ENCODE measurements at regions not wholly inside any gene's neighbourhood (a gene's known extent, or its start where the extent isn't known, plus 50 kb on each side); places are given as distances from the start of the nearest gene placed in this dataset.
"Not testable (repeated sequence)": the region's sequence is repeated elsewhere in the genome, so short reads cannot be mapped to it uniquely, and the experiment has no call there.

DNA sequence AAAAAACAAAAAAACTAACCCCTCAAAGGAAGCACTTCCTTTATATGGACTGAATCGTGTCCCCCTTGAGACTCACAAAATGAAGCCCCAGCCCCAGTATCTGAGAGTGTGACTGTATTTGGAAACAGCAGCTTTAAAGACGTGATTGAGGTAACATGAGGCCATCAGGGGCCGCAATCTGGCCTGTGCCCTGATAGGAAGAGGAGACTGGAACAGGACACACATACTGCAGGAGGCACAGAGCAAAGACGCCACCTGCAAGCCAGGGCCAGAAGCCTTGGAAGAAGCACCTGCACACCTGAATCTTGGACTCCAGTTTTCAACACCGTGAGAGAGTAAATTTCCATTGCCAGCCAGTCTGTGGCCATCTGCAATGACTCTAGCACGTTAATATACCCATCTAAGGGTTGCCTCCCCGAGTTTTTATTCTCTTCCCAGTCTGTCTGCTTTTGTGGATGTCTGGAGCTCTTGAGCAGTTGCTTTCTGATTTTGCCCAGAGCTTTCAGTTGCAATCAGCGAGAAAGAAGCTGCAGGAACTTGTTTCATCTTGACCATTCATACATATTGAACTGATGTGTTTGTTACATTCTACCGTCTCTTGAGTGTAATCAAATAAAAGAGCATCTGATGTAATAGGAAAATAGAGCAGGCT, 775.8 kb upstream of the TPTE start:
- not testable (repeated sequence) for DNase-seq (ENCODE audit: low spot score)

DNA sequence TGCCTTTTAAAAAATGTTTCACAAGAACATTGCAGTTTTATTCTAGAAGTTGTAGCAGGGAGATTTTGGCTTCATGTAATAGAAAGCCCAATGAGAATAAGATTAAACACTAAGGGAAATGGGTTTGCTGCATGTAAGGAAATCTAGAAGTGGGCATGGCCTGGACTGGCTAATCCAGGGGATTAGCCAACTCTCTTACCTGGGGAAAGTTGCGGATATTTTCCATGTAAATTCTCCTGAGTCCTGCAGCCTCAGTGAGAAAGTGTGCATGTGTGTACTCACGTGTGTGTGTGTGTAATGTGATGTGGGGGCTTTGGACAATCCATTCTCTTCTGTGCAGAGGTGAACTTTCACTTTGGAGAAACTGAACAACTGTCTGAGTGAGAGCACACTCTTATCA, 775.1 kb upstream of the TPTE start:
- DNase-seq (ENCODE audit: low spot score) = not testable (repeated sequence)

DNA sequence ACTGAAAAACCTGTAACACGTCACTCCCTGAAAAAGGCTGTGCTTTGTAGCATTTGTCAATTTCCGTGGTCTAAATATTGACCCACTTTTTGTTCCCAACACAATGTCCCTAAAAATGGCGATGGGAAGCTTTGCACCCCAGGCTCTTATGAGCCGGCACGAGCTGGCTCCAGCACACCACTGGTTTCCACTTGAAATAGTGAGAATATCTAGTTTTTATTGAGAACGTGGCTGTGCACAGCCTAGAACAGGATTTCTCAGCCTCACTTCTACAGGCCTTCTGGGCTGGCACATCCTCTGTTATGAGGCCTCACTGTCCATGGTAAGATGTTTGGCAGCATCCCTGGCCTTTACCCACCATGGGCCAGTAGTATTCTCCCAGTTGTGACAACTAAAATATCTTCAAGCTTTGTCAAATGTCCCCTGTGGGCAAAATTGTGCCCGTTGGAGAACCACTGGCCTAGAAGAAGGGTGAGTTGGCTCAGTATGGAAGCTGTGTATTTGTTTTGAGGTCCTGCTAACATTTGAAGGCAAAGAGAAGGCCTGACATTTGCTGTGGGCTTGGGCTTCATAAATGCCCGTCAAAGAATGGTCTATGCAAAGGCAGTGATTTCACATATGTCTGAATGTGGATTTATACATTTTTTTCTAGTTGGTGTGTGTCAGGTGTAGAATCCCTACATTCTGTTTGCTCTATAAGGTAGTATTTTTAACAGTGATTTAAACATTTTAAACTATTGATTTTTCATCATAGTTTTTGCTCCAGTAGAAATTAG, 774.4 kb upstream of the TPTE start:
- not testable (repeated sequence) for DNase-seq (ENCODE audit: low spot score)

DNA sequence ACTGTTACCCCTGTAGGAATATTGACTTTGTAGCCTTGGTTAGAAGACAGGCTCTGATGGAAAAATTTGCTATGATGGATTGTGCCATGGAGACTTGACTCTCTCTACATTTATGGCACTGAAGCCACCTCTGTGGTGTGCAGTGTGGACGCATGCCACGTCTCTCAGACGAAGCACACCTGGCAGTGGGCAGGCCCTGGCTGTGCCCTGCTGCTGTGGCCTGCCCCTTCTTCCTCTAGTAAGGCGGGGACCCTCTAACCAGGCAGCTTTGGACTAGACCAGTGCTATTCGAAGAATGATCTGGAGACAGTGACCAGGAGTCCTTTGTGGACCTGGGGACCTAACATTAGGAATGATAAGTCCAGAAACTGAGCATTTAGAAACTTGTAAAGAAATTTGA, 773.5 kb upstream of the TPTE start:
- not testable (repeated sequence) for DNase-seq (ENCODE audit: low spot score)

DNA sequence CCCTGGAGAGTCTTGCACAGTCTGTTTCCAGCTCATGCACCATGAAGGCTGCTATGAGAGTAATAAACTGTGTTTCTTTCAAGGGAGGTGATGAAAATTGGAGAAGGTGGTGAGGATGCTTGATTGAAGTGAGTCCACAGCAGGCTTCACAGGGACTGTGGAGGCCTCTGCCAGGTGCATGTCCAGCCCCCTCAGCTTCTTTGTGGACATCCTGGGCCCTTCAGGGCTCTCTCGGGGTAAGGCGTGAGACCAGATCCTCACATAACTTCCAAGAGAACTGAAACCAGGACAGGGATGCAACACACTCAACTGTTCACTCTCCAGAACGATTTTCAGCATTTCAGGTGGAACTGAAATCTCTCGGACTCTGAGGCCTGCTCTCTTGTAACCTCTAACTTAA, 772.9 kb upstream of the TPTE start:
- DNase-seq (ENCODE audit: low spot score) = not testable (repeated sequence)

DNA sequence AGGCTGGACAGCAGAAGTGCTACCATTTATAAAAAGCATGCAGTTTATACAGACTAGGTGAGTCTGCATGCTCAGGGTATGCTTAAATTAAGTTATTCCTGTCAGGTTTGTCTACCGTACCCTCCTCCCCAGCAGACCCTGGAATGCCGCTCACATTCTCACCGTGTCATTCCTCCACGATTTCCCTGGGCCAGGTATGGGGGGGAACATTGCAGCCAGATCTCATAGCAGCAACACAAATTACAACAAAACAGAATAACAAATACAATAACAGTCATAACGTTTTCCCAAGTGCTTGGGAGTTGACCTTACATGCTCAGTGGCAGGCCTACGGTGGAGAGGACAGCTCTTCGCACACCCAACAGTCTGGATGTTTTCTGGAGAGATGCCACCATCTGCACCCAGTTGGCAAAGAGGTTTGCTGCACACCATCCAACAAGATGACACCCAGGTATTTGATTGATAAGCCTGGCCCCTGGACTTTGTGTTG, 771.6 kb upstream of the TPTE start:
- not testable (repeated sequence) for DNase-seq (ENCODE audit: low spot score)

DNA sequence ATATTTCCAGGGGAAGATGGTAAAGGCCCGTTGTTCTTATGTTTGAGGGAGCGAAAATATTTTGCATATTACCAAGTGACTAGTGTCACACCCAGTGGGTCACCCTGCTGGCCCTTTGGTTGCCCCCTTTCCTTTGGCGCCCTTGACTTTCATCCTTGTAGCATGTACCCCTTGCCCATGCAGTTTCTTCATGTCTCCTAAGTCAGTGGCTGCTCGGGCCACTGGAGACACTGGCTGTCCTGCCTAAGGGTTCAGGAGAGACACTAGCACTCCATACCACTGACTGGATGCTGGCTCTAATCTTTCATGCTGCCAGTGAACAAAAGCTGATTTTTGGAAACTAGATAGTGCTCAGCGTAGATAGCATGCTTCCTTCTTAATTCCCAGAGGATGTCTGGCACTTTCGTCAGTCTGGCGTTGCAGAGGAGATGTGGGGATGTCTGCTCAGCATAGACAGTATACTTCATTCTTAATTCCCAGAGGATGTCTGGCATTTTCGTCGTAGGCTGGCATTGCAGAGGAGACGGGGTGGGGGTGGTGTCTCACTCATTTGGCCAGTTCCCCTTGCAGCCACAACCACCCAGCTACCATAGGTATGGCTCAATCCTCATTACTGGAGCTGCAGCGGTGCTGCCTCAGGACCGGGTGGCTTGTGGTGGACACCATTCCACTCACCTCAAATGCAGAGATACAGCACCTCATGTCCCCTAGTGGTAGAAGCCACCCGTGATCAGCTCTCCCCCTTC, 770.9 kb upstream of the TPTE start:
- DNase-seq (ENCODE audit: low spot score) = no peak

DNA sequence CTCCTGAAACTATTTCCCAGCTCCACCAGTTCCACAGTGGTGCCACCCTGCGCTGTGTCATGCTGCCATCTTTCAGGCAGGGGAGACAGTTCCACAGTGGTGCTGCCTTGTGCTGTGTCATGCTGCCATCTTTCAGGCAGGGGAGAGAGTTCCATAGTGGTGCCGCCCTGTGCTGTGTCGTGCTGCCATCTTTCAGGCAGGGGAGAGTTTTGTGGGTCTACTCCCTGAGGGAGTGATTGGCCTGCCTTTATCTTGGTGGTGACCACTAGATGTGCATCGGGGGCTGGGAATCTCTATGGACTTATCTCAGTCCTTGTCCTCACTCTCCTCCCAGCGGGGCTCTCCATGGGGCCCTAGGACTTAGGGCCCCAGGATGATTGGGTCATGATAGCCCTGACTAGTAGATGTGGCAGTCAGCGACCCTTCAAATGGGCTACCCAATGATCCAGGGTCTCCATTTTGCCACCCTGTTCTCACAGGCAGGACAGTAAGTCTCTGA, 770.2 kb upstream of the TPTE start:
- DNase-seq (ENCODE audit: low spot score) = not testable (repeated sequence)

DNA sequence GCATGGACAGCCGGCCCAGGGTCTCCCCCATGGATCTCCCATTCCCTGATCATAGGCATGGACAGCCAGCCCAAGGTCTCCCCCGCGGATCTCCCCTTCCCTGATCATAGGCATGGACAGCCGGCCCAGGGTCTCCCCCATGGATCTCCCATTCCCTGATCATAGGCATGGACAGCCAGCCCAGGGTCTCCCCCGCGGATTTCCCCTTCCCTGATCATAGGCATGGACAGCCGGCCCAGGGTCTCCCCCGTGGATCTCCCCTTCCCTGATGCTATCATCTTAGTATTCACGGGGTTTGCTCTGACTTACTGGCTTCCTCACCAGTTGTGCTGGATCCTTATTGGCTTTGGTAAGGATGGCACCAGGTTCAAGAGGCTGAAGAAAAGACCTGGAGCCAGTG, 769.4 kb upstream of the TPTE start:
- DNase-seq (ENCODE audit: low spot score) = not testable (repeated sequence)

DNA sequence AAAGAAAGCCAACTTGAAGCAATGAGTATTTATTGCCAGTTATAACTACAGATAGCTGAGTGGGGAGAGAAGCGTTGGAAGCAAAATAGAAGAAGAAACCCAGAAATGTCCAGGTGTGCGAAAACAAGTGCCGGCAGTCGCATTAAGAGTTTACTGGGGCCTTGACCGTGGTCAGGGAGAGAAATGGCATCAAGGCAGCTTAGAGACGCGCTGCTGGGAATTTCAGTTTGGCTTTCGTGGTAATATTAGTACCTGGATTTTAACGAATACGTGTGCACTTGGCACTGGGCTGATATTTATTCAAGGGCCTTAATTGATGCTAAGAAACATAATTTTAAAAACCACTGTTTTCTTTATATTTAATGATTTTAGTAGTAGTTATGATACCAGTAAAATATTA, 767.9 kb upstream of the TPTE start:
- DNase-seq (ENCODE audit: low spot score) = not testable (repeated sequence)

DNA sequence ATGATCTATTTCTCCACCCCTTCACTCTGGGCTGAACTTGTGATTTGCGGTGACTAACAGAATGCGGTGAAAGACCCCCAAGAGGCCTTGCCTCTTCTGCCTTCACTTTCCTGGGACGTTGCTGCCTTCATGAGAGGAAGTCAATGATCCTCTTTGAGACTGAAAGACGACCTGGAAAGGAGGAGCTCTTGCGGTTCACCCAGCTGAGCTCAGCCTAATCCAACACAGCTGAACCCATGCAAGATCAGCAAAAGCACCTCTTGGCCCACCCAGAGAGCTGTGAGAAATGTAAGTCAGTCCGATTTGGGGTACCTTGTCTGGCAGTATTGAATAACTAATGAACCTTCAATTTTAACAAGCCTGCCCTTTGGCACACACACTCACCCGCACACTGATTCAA, 767.4 kb upstream of the TPTE start:
- no peak for DNase-seq (ENCODE audit: low spot score)

DNA sequence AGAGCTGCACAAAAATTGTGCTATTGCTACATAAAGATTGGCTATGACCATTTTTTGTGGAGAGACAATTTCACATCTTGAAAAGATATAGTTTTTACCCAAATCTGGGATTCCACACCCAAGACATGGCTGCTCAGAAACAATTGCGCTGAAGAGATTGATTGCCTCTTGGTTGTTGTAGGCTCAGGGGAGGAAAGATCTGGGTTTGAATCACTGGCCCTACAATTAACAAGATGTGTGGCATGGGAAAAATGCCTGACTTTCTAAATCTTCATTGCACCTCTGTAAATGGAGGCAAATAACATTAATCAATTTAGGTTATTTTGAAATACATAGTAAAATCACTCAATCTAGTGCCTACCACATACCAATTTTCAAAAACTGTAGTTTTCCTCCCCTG, 766.9 kb upstream of the TPTE start:
- not testable (repeated sequence) for DNase-seq (ENCODE audit: low spot score)

DNA sequence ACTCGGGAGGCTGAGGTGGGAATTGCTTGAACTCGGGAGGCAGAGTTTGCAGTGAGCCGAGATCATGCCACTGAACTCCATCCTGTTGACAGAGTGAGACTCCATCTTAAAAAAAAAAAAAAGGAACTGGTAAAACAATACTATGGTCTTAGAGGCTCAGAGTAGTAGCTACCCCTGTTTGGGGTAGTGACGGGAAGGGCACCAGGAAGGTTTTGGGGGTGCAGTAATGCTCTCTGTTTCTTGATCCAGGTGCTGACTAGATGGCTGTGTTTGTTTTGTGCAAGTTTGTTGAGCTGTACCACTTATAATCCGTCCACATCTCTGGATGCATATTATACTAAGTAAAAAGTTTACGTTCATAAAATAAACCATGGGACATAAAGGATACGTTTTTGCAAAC, 765.8 kb upstream of the TPTE start:
- no peak for DNase-seq (ENCODE audit: low spot score)

DNA sequence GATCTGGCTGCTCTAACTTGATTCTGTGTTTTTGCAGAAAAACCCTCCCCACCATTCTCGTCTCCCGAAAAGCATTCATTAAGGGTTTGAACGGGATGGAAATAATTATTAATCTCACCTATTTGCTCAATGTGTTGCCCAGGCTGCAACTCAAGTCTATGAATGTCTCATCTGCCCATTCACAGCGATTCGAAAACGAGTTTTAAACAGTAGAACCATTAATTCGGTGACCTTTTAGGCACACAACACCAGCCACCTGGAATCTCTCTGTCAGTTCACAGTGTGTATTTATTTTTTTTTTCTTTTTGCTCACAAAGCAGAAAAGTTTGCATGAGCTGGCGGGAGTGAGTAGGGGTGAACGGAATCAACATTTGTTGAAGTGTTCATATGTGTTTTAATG, 764.7 kb upstream of the TPTE start:
- DNase-seq (ENCODE audit: low spot score) = no peak

DNA sequence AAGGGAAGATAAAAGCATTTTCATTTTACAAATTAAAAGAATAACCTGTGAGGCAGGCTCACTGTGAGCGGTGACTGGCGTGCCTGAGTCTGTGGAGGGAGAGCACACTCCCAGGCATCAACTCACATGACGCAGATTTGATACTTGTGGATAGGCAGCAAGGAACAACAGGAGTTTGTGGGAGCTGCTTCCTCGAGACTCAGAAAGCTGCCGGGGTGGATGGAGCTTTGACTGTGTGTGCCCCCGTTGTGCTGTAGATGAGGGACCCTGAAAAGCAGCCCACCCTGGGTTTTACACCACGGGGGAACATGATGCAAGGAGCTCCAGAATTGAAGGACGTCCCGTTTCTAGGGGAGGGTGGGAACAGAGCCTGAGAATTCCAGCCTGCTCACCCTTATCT, 764.3 kb upstream of the TPTE start:
- not testable (repeated sequence) for DNase-seq (ENCODE audit: low spot score)

DNA sequence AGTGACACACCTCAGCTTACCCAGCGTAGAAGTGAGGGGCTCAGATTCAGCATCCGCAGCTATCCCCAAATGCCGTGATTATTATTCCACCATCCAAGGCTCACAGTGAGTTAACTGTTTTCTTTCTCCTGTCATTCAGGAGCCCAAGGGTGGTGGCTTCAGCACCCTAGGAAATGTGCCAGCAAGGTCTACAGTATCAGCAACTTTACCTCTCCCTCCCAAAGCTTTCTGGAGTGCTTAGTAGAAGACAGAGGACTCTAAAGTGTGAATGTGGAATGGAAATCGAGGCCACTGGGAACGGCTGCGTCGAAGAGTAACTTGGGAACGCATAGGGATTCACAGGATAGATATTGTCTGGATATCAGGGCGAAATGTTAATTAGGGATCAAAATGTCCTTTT, 763.8 kb upstream of the TPTE start:
- DNase-seq (ENCODE audit: low spot score) = not testable (repeated sequence)

DNA sequence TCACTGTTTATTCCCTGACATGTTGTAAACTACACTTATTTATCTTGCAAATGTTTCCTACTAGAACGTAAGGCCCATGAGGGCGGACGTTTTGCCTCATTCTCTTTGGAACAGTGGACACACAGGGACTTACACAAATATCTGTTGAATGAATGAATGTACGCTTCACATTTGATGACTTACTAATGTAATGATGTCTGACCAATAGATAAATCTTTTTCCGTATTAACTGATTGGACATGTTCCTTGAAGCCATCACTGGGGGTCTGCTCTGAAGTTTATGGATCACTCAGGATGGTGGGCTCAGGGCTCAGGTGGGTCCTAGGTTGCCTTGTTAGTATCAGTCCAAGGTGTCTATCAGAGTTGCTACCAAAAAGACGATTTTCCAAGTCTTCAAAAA, 763.2 kb upstream of the TPTE start:
- no peak for DNase-seq (ENCODE audit: low spot score)

DNA sequence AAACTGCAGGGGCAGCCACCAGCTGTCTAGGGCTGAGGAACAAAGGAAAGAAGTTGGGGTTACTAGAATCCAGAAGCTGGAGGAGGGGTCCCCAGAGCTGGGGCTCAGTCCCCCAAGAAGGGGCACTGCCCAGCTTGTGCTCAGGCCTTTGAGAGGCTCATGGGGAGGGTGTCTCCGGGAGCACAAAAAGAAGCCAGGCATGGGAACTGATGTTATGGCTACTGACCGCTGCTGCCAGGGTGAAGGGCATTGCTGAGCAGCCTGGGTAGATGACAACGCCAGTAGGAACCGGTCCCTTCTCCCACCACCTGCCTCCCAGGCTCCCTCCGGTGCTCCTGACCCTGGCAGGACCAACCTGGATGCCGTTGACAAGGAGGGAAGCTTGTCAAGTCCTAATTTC, 762.5 kb upstream of the TPTE start:
- DNase-seq (ENCODE audit: low spot score) = no peak

DNA sequence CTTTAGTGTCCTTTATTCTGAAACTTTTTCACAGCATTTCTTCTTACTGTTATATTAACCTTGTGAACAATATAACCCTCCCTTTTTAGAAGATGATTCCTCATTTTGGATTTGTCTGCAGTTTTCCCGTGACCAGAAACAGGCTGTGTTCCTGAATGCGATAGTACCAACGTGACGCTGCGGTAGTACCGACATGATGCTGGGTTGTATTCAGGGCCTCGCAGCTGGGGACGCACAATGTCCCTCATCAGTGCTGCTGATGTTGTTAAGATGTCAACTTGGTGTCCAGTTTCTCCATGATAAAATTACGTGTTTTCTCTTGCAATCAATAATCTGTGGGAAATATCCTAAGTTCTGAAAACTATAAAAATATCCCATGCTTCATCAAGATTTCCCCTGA, 761.4 kb upstream of the TPTE start:
- no peak for DNase-seq (ENCODE audit: low spot score)

DNA sequence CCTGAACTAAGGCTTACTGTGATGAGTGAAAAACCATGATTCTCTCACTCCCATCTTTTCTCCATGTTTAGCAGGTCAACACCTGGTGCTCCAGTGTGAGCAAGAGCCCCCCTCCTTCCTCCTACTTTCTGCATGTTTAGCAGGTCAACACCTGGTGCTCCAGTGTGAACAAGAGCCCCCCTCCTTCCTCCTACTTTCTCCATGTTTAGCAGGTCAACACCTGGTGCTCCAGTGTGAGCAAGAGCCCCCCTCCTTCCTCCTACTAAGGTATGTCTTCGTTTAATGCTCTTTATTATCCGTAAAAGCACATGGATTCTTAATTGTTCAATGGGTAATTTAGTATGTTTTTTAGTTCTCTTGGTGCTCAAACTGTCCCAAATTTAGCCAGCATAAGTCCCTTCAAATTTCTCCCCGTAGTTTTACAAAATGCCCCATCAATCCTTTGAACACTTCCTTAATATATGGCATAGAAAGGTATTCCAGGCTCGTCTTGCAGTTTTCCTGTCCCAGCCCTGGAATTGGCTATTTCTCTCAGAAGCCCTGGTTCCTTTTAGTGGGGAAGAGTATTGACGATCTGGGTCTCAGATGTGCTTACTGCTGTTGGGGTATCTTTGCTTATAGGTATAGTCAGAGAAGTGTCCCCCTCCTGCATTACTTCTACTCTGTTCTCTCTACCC, 760.8 kb upstream of the TPTE start:
- DNase-seq (ENCODE audit: low spot score) = no peak

DNA sequence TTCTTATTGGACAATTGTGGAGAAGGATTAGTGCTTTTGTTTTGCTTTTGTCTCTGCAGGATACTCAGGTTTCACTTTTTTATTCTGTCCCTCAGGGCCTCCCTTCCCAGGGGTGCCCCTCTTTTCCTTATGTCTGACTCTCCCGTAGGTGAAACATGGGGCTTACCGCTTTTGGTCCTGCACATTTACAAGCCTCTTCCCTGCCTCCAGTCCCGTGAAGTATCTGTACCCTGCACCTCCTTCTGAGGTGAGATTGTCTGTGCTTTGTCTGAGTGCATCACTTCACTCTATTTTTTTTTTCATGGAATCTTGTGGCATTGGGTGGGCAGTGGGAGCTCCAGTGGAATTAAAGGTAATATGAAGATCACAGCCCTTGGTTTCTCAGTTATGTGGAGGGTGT, 758.1 kb upstream of the TPTE start:
- no peak for DNase-seq (ENCODE audit: low spot score)

DNA sequence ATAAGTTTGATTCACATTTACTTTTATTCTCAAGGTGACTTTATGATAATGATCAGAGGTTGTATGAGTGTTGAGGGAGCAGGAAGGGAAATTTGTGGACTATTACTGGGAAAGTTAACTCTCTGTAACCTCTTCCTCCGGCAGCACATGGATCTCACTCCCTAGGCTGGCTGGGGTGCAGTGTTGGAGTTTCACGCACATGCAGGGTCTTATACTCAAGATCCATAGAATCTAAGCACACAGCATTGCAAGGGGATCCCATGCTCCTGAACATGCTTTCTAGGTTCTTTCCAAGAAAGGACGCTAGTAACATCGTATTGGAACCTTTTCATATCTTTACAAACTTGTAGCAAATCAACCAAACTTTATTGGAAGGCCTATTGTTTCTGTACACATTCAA, 757.6 kb upstream of the TPTE start:
- DNase-seq (ENCODE audit: low spot score) = no peak
